T-cell (primary cell): ENCODE measurements at regions not wholly inside any gene's neighbourhood (a gene's known extent, or its start where the extent isn't known, plus 50 kb on each side); places are given as distances from the start of the nearest gene placed in this dataset.

Experiments
- ATAC-seq, 4 experiments: fragments of 200-7000 bp in 3 of 4; fragments of 150-1000 bp in 1 of 4; cut with Tn5 transposase; replicated peaks in 1 of 4; 1 replicate in 3 of 4; 2 replicates in 1 of 4; pipeline ENCODE4 v1.10.0; 2021; ENCODE audit warnings: moderate library complexity in 3 of 4, mild to moderate bottlenecking in 2 of 4, moderate number of reproducible peaks in 1 of 4
- CTCF ChIA-PET, 2 donors: fragments of 300-600 bp; sonication (Branson Sonifier 250); formaldehyde crosslinking; loops; one replicate each; lab custom pipeline; 2022; ENCODE audit warnings: antibody characterized with exemption in 2 of 2; lab: Charles Lee
- POLR2A ChIA-PET, 2 donors: fragments of 300-600 bp; sonication (Branson Sonifier 250); formaldehyde crosslinking; loops; one replicate each; lab custom pipeline; 2022; ENCODE audit warnings: antibody characterized with exemption in 2 of 2; lab: Charles Lee
- DNase-seq, 35 experiments: peaks; one replicate each; pipeline versions ENCODE4 v3.0.0 to v3.0.0-alpha.2; 2013 to 2023
- H3K27ac ChIP-seq: one replicate; pipeline ENCODE4 v1.5.1; 2013; ENCODE audit warnings: low read length
- H3K27me3 ChIP-seq, 2 experiments: replicated peaks in 1 of 2; 1 replicate in 1 of 2; 2 replicates in 1 of 2; pipeline versions ENCODE4 v1.6.1 to v1.7.0; 2013; ENCODE audit warnings: low read length in 1 of 2, mixed read lengths in 1 of 2; ENCODE audit not compliant: control insufficient read depth in 2 of 2, insufficient read depth in 2 of 2; ENCODE audit errors: extremely low read depth in 1 of 2
- H3K36me3 ChIP-seq, 2 donors: 1 replicate in 1 of 2; 2 replicates in 1 of 2; pipeline versions ENCODE4 v1.6.1 to v1.7.0; 2013; ENCODE audit warnings: low read length in 1 of 2; ENCODE audit not compliant: control insufficient read depth in 2 of 2, insufficient read depth in 1 of 2; ENCODE audit errors: extremely low read depth in 1 of 2
- H3K4me1 ChIP-seq, 2 experiments: 1 replicate in 1 of 2; 2 replicates in 1 of 2; pipeline versions ENCODE4 v1.6.1 to v1.7.0; 2013; ENCODE audit warnings: low read length in 2 of 2, mixed read lengths in 1 of 2; ENCODE audit not compliant: insufficient read depth in 2 of 2, control insufficient read depth in 1 of 2; ENCODE audit errors: extremely low read depth in 1 of 2
- H3K4me3 ChIP-seq, 2 donors: 1 replicate in 1 of 2; 2 replicates in 1 of 2; pipeline versions ENCODE4 v1.5.1 to v1.7.0; 2013; ENCODE audit warnings: mild to moderate bottlenecking in 2 of 2, low read length in 1 of 2, moderate library complexity in 1 of 2; ENCODE audit not compliant: control insufficient read depth in 1 of 2; ENCODE audit errors: extremely low read depth in 1 of 2
- H3K9me3 ChIP-seq: 2 replicates; pipeline ENCODE4 v1.7.0; 2013
- H3K27ac Mint-ChIP-seq, 2 donors: one replicate each; pipeline ENCODE4 v1.8.0; 2020 to 2021; ENCODE audit warnings: mild to moderate bottlenecking in 2 of 2, mixed read lengths in 2 of 2
- H3K27me3 Mint-ChIP-seq, 2 donors: one replicate each; pipeline ENCODE4 v1.8.0; 2021 to 2022; ENCODE audit warnings: mixed read lengths in 2 of 2
- H3K36me3 Mint-ChIP-seq: one replicate; pipeline ENCODE4 v1.8.0; 2021; ENCODE audit warnings: mixed read lengths
- H3K4me1 Mint-ChIP-seq, 3 donors: one replicate each; pipeline ENCODE4 v1.8.0; 2020 to 2022; ENCODE audit warnings: mixed read lengths in 3 of 3, mild to moderate bottlenecking in 1 of 3
- H3K4me3 Mint-ChIP-seq, 3 donors: one replicate each; pipeline ENCODE4 v1.8.0; 2020 to 2022; ENCODE audit warnings: mild to moderate bottlenecking in 3 of 3, mixed read lengths in 3 of 3, moderate library complexity in 3 of 3
- H3K9me3 Mint-ChIP-seq, 3 donors: one replicate each; pipeline ENCODE4 v1.8.0; 2020 to 2022; ENCODE audit warnings: mixed read lengths in 3 of 3
- WGBS: methylation state at CpG from one replicate; pipeline ENCODE4 v1.1.5; 2013; ENCODE audit warnings: missing lambda C conversion rate; ENCODE audit not compliant: insufficient coverage; 5-methylcytosine and 5-hydroxymethylcytosine counted together

- no peaks in the 10 kb centered on the region for H3K9me3 Mint-ChIP-seq
- ATAC-seq (no peak), DNase-seq (no peak)
- H3K36me3 ChIP-seq, result no peaks in the 10 kb centered on the region
- H3K4me3 ChIP-seq, result no peak overlapping the region
- no peak overlapping the region for H3K27ac Mint-ChIP-seq
- no CpG with 5 or more reads among the region's 3 CpGs for WGBS
- no peaks in the 10 kb centered on the region for H3K4me1 Mint-ChIP-seq
- POLR2A ChIA-PET, result no interaction called here
- H3K36me3 Mint-ChIP-seq, result no peaks in the 10 kb centered on the region
- CTCF ChIA-PET, result no interaction called here
- H3K27ac ChIP-seq, result no peak overlapping the region
- H3K27me3 ChIP-seq, result peaks cover 2 to 3% of the 10 kb centered on the region in 2 experiments
- no peak overlapping the region for H3K4me3 Mint-ChIP-seq
- H3K4me1 ChIP-seq, result no peaks in the 10 kb centered on the region
- no peaks in the 10 kb centered on the region for H3K9me3 ChIP-seq
- H3K27me3 Mint-ChIP-seq, result peaks cover 14 to 44% of the 10 kb centered on the region in 2 donors
These were observed 326.7 kb downstream of the MTX2 start for GRCh38 chr2:176595986-176596385.

GRCh38 chr2:176597916-176598315 lies 328.7 kb downstream of the MTX2 start:
- CTCF ChIA-PET, result interaction anchor here in 1 of 2 donors (0.5 to 1.0 kb wide), 2 partner anchors 37 to 136 kb away, joined by 3 read pairs; no protein-coding TSS in a partner anchor
- H3K4me3 ChIP-seq, result no peak overlapping the region
- no peak overlapping the region for H3K4me3 Mint-ChIP-seq
- H3K9me3 Mint-ChIP-seq, result no peaks in the 10 kb centered on the region
- H3K27ac Mint-ChIP-seq, result no peak overlapping the region
- no peak overlapping the region for H3K27ac ChIP-seq
- H3K36me3 ChIP-seq, result no peaks in the 10 kb centered on the region
- no peaks in the 10 kb centered on the region for H3K4me1 ChIP-seq
- POLR2A ChIA-PET, result no interaction called here
- no CpG with 5 or more reads among the region's 1 CpG for WGBS
- H3K36me3 Mint-ChIP-seq, result no peaks in the 10 kb centered on the region
- peaks cover 22 to 41% of the 10 kb centered on the region in 2 donors for H3K27me3 Mint-ChIP-seq
- no peaks in the 10 kb centered on the region for H3K4me1 Mint-ChIP-seq
- H3K9me3 ChIP-seq, result no peaks in the 10 kb centered on the region
- DNase-seq, result no peak
- peaks cover 0 to 2% of the 10 kb centered on the region in 2 experiments for H3K27me3 ChIP-seq
- no peak for ATAC-seq

GRCh38 chr2:176598351-176598750 lies 329.1 kb downstream of the MTX2 start:
- no peaks in the 10 kb centered on the region for H3K4me1 ChIP-seq
- H3K4me3 ChIP-seq, result no peak overlapping the region
- H3K36me3 Mint-ChIP-seq, result no peaks in the 10 kb centered on the region
- no peak overlapping the region for H3K4me3 Mint-ChIP-seq
- no peak for DNase-seq
- H3K27ac Mint-ChIP-seq, result no peak overlapping the region
- peaks cover 22 to 44% of the 10 kb centered on the region in 2 donors for H3K27me3 Mint-ChIP-seq
- H3K9me3 ChIP-seq, result no peaks in the 10 kb centered on the region
- ChIA-PET CTCF (interaction anchor here in 1 of 2 donors (0.5 to 1.0 kb wide), 2 partner anchors 37 to 137 kb away, joined by 3 read pairs; no protein-coding TSS in a partner anchor), POLR2A (no interaction called here)
- no peaks in the 10 kb centered on the region for H3K36me3 ChIP-seq
- no peak for ATAC-seq
- no peak overlapping the region for H3K27ac ChIP-seq
- H3K27me3 ChIP-seq, result peaks cover 0 to 2% of the 10 kb centered on the region in 2 experiments
- no peaks in the 10 kb centered on the region for H3K9me3 Mint-ChIP-seq
- no CpG with 5 or more reads among the region's 2 CpGs for WGBS
- no peaks in the 10 kb centered on the region for H3K4me1 Mint-ChIP-seq

GRCh38 chr2:176599796-176600485 lies 330.7 kb downstream of the MTX2 start:
- peaks cover 27 to 35% of the 10 kb centered on the region in 2 donors for H3K27me3 Mint-ChIP-seq
- H3K4me1 Mint-ChIP-seq, result no peaks in the 10 kb centered on the region
- DNase-seq (no peak), ATAC-seq (no peak)
- ChIA-PET CTCF (no interaction called here), POLR2A (no interaction called here)
- no peaks in the 10 kb centered on the region for H3K9me3 ChIP-seq
- peaks cover 0 to 2% of the 10 kb centered on the region in 2 experiments for H3K27me3 ChIP-seq
- no peaks in the 10 kb centered on the region for H3K9me3 Mint-ChIP-seq
- WGBS, result 87% methylated on average over 3 of the region's 10 CpGs
- no peak overlapping the region for H3K27ac Mint-ChIP-seq
- no peaks in the 10 kb centered on the region for H3K4me1 ChIP-seq
- H3K36me3 Mint-ChIP-seq, result no peaks in the 10 kb centered on the region
- no peak overlapping the region for H3K4me3 Mint-ChIP-seq
- no peak overlapping the region for H3K4me3 ChIP-seq
- no peak overlapping the region for H3K27ac ChIP-seq
- no peaks in the 10 kb centered on the region for H3K36me3 ChIP-seq

- Histone ChIP-seq H3K27ac (no peak overlapping the region), H3K27me3 (peaks cover 0 to 2% of the 10 kb centered on the region in 2 experiments), H3K4me3 (no peak overlapping the region), H3K9me3 (no peaks in the 10 kb centered on the region), H3K36me3 (no peaks in the 10 kb centered on the region), H3K4me1 (no peaks in the 10 kb centered on the region)
- CTCF ChIA-PET, result interaction anchor here in 1 of 2 donors (0.6 kb wide), 1 partner anchor 17 kb away, joined by 7 read pairs; no protein-coding TSS in a partner anchor
- DNase-seq, result no peak
- H3K27ac Mint-ChIP-seq, result no peak overlapping the region
- H3K4me1 Mint-ChIP-seq, result no peaks in the 10 kb centered on the region
- POLR2A ChIA-PET, result no interaction called here
- no peak for ATAC-seq
- peaks cover 25 to 39% of the 10 kb centered on the region in 2 donors for H3K27me3 Mint-ChIP-seq
- no peaks in the 10 kb centered on the region for H3K9me3 Mint-ChIP-seq
- 50% methylated on average over 1 of the region's 2 CpGs for WGBS
- no peak overlapping the region for H3K4me3 Mint-ChIP-seq
- no peaks in the 10 kb centered on the region for H3K36me3 Mint-ChIP-seq
These were observed 331.8 kb downstream of the MTX2 start for GRCh38 chr2:176601066-176601465.

- no peak overlapping the region for H3K4me3 ChIP-seq
- ATAC-seq, result no peak
- no peak for DNase-seq
- peaks cover 0 to 9% of the 10 kb centered on the region in 2 experiments for H3K27me3 ChIP-seq
- no peak overlapping the region for H3K27ac ChIP-seq
- no peaks in the 10 kb centered on the region for H3K36me3 ChIP-seq
- ChIA-PET POLR2A (interaction anchor here (0.5 to 0.6 kb wide), 2 partner anchors 10 to 1360 kb away, joined by 3 read pairs; no protein-coding TSS in a partner anchor), CTCF (no interaction called here)
- H3K9me3 Mint-ChIP-seq, result no peaks in the 10 kb centered on the region
- H3K4me3 Mint-ChIP-seq, result no peak overlapping the region
- no peaks in the 10 kb centered on the region for H3K4me1 Mint-ChIP-seq
- H3K27ac Mint-ChIP-seq, result no peak overlapping the region
- H3K9me3 ChIP-seq, result no peaks in the 10 kb centered on the region
- peaks cover 33 to 35% of the 10 kb centered on the region in 2 donors for H3K27me3 Mint-ChIP-seq
- H3K4me1 ChIP-seq, result no peaks in the 10 kb centered on the region
- WGBS, result no CpG with 5 or more reads among the region's 4 CpGs
- H3K36me3 Mint-ChIP-seq, result no peaks in the 10 kb centered on the region
These were observed 342.8 kb downstream of the MTX2 start for GRCh38 chr2:176612036-176612435.
